T-helper 9 cell (primary cell): ENCODE measurements at regions not wholly inside any gene's neighbourhood (a gene's known extent, or its start where the extent isn't known, plus 50 kb on each side); places are given as distances from the start of the nearest gene placed in this dataset.
"Not testable (repeated sequence)": the region's sequence is repeated elsewhere in the genome, so short reads cannot be mapped to it uniquely, and the experiment has no call there.

ENCODE experiments used
- DNase-seq: peaks from one replicate; pipeline ENCODE4 v3.0.0-alpha.2; 2020

DNA sequence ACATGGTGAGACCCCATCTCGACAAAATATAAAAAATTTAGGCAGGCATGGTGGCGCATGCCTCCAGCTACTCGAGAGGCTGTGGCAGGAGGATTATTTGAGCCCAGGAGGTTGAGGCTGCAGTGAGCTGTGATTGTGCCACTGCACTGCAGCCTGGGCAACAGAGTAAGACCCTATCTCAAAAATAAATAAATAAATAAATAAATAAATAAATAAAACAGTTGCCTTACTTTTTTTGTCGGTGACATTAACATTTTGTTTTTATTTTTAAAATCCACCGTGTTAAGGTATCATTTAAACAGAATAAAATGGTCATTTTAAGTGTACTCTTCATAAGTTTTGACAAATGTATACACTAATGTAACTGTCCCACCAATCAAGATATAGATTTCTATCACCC is 57.0 kb downstream of the RASL11A start:
- DNase-seq, result no peak

DNA sequence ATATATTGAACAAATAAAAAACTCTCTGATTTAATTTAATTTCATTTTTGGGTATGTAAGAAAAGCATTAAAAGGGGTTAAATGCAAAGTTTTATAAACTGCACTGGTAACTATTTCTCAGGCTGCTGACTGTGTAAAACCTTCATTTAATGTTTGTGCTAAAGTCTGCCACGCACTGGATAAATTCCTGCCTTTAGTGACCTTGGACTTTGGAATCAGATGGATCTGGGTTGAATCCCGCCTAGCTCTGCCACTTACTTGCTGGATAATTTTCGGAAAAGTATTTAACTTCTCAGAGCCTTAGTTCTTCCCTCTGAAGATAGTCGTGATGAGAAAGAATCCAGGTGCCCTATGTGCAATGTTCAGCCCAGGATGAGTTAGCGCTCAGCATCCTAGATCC is 58.6 kb downstream of the RASL11A start:
- no peak for DNase-seq

DNA sequence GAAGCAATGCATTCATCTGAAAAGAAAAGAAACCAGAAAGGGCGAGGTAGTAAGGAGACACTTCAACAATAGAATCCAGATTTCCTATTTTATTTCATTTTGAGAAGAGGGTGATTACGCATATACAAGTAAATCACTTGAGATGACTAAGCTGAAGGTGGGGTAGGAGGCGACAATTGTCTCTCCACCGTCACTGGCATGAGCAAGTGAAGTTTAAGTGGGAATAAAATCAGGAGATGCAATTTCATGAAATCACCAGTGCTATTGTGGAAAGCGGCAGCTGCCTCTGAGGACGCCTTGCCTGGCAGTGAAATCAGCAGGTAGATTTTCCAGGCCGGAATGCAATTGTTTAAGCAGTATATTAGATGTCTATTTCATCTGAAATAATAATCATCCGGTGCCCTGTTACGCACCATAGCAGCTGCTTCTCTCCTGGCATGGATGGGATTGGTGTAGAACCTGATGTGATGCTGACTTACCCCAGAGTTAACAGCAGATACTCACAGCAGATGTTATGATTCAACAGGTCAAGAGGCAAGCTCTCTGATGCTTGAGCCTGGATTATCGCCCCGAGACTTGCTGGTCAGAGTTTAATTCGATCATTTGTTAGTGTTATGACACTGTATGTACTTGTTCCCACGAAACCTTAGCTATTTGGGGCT is 64.3 kb downstream of the RASL11A start:
- no peak for DNase-seq

DNA sequence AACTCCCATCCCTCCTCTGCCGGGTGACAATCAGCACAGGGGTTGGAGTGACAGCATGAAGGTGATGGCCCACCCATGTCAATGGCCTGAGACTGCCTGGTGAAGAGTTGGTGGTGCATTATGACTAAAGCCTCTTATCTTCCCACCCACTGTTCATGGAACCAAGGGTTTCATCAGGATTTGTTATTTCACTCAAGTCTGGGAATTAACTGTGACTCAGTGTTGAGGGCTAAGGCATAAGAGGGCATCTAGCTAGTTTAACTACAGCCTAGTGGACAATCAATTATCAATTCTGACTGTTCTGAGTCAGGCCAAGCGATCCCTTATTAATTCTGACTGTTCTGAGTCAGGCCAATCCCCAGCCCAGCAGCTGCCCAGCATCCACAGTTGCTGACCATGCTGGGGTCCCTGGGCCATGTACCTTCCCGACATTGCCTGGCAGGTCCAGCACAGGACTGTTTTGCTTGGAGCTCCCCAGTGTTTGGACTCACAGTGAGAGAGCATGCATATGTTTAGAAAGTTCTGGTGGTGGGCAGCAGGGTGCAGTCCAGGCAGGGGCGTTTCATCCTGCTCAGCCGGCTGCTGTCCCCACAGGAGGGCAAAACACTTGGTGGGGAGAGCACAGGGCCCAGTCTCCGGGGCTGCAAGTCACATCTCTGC is 65.5 kb downstream of the RASL11A start:
- no peak for DNase-seq

DNA sequence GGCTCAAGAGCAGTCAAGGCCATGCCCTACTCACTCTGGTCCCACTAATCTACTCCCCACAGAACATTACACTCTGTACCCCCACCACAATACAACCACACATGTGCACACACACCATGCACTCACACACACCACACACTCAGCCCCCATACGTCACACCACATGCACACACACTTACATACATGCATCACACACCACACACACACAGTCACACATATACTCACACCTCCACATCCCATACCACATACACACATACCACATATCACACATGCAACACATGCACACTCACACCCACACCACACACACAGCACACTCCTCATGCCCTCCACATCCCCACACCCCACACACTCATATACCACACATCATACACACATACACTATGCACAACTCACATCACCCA is 67.6 kb downstream of the RASL11A start:
- DNase-seq, result no peak

DNA sequence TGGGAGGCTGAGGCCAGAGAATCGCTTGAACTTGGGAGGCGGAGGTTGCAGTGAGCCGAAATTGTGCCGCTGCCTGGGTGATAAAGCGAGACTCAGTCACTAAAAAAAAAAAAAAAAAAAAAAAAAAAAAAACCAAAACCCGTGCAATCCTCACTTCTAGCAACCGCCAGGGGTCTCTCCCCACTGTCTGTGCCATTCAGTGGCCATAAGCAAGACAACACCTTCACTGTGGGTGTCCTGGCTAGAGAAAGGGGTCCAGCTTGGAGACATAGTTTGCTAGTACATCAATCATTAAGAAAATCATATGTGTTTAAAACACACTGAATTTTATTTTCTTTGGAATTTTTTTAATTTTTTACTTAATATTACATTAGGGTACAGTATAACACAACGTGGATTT is 68.2 kb downstream of the RASL11A start:
- no peak for DNase-seq

DNA sequence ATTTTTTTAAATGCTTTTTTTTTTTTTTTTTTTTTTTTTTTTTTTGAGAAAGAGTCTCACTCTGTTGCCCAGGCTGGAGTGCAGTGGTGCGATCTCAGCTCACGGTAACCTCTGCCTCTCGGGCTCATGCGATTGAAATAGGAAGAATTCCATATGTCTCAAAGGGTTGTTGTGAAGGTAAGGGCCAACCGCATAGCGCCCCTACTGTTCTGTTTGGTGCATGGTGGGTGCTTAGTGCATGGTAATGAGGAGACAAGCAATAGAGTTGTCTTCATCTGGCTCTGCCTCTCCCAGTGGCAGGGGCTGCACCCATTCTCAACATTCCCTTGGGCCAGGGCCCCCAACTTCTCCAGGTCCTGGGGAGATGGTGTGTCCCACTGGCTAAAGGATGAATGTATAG is 68.7 kb downstream of the RASL11A start:
- DNase-seq, result no peak

DNA sequence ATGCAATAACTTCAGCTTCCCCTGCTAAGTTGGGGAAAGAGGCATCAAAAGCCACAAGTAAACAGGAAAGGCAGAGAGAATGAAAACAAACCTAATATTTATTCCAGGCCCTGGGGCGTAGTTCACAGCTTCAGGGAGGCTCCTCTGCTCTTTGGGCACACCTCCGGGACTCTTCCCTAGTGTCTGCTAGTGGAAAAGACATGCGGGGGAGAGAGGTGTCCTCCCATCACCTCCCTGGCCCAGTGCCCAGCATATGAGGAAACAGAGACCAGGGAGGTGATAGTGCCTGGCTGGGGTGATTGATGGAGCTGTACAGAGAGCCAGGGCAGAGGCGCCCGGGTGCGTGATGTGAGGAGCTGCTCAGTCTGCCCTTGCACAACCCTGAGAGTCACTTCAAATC is 71.0 kb downstream of the RASL11A start:
- DNase-seq, result no peak

DNA sequence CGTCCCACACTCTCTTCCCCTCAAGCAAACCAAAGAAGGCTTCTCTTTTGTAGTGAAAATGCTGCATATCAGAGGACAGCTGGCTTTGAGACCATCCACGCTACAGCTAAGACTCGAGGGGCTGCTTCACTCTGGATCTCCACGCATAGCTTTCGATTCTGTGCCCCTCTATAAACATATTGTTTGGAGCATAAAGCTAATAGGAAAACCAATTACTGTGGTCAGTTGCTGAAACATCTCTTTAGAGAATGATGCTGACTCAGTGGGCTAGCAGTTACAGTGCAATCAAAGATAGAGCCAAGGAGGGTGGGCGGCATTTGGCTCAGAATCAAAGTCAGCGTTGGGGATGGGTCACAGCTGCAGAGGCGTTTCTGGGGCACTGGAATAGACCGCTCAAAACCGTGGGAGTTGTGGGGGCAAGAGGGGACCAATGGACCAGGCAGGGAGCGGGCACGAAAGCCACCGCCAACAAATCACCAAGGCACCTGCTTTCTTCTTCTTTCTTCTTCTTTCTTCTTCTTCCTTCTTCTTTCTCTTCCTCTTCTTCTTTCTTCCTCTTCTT is 76.7 kb downstream of the RASL11A start:
- DNase-seq, result no peak

DNA sequence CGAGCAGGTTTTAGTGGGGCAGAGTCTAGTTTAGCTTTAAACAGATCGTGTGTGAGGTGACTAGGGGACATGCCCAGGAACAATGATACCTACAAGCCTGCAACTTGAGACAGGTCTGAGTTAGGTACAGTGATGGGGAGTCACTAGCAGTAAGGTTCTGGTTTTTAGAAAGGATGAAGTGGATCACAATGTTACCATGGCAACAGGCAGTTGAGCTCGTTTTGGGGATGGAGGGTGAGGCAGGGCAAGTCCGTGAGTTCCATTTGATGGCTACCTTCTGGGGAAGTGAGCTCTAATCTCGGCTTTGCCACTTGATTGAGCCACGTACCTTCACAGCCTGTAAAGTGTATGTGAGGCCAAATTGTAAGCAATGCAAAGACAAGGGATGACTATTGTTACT is 76.0 kb upstream of the GTF3A start:
- DNase-seq, result no peak

DNA sequence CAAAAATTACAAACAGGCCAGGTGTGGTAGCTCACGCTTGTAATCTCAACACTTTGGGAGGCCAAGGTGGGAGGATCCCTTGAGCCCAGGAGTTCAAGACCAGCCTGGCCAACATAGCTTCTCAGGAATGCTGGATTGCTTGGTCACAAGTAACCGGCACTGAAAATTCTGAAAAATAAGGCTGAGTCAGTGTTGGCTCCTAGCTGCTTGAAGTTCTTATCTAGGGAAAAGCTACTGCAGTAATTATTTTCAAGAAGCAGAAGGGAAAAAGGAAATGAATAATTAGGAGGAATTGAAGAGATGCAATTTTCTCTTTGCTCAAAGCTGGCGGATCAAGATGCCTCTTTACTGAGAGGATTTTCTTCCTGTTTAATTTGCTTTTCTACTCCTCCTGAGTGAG is 75.0 kb upstream of the GTF3A start:
- DNase-seq, result no peak

DNA sequence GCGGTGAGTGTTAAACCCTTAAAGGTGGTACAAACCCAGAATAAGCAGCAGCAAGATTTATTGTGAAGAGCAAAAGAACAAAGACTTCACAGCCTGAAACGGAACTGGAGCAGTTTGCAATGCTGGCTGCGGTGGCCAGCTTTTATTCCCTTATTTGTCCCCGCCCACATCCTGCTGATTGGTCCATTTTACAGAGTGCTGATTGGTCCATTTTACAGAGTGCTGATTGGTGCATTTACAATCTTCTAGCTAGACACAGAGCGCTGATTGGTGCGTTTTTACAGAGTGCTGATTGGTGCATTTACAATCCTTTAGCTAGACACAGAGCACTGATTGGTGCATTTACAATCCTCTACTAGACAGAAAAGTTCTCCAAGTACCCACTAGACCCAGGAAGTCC is 73.6 kb upstream of the GTF3A start:
- DNase-seq, result not testable (repeated sequence)

DNA sequence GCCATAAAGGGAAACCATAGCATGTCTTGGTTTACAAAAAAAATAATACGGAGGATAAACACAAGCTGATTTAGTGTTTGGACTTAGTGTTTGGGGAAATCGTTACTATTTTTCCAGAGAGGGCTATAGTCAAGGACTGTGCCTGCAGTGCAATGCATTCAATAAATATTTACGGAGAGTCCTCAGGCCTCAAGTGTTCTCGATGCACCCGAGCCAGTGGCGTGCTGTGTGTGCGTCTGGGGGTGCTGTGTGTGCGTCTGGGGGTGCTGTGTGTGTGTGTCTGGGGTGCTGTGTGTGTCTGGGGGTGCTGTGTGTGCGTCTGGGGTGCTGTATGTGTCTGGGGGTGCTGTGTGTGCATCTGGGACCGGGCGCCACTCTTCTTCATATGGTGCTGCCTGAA is 71.7 kb upstream of the GTF3A start:
- no peak for DNase-seq

DNA sequence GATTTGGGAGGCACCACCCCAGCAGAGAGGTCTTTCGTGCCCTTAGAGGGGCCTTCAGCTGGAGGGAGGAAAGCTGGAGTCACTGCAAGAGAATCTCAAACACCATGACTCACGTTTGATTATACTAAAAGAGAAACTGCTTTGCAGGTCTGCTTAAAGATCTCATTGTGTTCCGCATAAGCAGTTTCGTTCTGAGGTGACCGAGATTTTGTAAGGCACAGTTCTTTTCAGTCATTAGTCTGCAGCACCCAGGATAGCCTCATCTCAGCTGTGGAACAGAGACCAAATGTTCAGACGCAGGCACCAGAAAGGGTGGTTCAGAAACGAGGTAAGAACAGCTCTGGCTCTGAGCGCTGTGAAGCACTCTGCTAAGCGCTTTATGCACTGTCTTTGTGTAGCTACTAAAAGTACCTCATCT is 71.2 kb upstream of the GTF3A start:
- no peak for DNase-seq

DNA sequence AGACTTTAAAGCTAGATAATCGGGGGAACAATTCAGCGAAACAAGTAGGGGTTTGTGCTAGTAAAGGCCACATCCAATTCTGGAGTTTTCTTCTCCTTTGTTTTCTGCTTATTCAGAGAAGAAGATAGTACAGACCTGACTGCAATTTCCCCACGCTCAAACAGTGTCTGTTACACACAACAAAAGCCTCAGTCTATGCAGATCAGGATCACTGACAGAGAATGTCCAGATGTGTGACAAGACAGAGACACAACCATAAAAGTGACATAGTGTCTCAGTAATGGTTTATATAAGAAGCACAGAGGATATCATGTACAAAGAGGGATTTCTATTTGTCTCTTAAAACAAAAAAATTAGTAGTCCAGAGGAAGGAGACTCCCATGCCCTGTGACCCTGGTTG is 70.7 kb upstream of the GTF3A start:
- DNase-seq, result no peak

DNA sequence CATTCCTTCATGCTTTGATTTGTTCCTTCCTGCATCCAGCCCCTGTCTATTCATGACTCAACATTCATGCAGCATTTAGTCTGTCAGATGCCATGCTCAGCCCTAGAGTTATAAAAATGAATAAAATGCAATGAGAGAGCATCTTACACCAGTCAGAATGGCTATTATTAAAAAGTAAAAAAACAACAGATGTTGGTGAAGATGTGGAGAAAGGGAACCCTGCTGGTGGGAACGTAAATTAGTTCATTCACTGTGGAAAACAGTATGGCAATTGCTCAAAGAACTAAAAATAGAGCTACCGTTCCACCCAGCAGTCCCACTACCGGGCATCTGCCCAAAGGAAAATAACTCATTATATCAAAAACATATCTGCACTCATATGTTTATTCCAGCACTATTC is 70.0 kb upstream of the GTF3A start:
- DNase-seq, result no peak

DNA sequence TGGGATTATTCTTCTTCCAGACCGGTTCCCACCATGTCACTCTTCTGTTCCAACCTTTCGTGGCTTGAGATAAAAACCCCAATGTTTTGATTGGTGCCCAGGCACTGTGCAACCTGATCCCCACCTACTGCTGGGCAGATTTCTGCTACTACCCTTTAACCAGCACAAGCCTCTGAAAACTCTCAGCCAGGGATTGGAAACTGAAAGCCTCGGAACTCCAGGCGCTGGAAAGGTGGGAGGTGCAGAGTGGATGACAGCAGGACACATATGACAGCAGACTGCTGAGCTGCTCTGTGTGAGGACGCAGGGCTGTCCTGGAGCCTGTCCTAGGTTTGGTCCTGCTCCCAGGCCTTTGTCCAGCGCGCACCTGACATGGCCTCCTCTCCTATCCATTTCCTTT is 68.5 kb upstream of the GTF3A start:
- DNase-seq, result no peak

DNA sequence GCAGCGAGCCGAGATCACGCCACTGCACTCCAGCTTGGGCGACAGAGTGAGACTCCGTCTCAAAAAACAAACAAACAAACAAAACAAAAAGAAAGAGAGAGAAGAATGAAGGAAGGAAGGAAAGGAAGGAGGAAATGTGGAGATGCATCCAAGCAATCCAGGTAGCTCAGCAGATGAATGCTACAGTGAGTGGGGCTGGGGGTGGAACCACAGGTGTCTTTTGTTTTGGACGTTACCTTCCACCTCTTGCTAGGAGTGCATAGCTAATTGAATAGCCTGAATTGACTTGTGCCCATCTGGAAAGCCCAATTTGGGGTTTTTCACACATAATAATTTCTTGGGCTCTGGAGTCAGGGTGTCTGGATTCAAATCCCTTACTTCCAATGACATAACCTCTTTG is 66.0 kb upstream of the GTF3A start:
- DNase-seq, result no peak

DNA sequence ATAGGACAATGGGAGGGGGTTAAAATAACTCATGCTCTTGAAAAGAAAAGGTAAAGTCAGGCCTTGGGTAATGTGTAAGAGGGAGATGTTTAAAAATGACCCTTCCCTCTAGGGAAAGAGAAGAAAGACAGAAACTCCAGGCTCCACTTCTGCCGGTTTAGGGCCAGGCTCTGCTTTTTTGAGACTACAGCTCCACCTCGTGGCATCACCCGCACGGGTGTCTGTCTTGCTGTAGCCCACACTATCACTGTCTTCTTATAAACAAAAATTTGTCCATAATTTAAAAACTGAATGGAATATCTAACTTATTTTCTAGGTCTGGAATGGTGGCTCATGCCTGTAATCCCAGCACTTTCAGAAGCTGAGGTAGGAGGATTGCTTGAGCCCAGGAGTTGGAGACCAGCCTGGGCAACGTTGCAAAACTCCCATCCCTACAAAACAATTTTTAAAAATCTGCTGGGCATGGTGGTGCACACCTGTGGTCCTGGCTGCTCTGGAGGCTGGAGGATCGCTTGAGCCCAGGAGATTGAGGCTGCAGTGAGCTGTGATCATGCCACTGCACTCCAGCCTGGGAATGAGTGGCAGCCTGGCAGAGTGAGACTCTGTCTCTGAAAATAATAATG is 65.1 kb upstream of the GTF3A start:
- DNase-seq, result peak; percentile 57

DNA sequence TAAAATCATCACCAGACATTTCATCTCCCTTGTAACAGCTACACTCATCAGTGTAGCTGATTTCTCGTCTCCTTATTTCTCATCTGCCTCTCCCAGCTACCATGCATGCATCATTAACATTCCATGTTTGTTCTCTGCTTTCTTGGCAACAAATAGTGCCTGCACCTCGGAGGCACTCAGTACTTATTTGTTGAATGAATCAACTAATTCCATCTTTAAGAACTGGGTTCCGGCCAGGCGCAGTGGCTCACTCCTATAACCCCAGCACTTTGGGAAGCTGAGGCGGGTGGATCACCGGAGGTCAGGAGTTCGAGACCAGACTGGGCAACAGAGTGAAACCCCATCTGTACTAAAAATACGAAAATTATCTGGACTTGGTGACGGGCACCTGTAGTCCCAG is 63.9 kb upstream of the GTF3A start:
- DNase-seq, result no peak

DNA sequence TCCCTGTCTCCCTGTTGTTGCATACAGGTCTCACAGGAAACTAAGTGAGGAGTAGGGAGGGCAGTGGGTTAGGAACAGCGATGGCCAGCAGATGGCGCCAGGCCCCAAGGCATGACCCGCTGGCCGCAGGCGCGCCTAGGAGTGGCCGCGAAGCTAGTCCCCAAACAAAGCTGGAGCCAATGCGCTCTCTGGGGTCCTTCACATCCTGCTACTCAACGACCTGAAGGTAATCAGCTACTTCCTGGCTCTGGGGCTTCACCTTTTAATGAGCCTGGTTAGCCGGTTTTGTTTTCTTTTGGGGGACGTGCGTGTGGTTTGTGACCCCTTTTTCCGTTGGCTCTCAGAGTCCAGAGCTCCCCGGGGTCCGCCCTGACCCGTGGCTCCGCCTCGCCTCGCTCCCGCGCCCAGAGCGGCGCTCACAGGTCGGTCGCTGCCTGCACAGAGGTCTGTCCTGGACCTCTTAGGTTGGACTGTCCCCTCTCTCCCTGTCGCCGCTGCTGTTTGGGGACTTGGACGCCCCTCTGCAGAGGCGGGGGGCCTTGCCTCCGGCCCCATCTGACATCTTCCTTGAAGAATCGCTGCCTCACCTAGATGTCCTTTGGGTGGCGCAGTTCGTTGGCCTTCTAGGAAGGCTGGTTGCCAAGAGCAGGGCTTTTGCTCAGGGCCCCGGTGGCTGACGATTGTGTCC is 62.2 kb upstream of the GTF3A start:
- peak; percentile 72 for DNase-seq

DNA sequence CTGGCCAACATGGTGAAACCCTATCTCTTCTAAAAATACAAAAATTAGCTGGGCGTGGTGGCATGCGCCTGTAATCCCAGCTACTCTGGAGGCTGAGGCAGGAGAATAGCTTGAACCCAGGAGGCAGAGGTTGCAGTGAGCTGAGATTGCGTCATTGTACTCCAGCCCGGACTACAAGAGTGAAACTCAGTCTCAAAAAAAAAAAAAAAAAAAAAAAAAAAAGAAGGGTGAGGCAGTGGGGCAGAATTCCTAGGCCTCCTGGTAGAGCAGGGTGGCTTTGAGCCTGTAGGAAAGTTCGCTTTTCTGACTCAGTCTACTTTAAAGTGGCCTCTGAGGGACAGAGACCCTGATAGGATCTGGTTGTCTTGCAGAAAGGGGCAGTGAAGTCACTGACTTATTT is 60.8 kb upstream of the GTF3A start:
- not testable (repeated sequence) for DNase-seq

DNA sequence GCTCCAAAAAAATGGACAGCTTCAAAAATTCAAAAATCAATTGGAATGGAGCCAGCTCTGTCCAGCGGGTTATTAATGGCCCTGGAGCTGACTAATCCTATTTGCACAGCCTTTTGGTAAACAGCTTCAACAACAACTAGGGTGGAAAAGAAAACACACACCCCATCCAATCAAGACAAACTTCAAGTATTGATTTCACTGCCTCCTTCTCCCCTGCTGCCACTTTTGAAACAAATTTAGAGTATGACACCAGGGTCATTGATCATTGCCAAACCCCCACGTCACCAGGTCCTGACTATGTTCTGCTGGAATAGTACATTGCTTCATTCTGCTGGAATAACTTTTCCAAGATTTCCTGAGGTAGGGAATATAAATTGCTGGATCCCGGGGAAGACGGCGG is 56.8 kb upstream of the GTF3A start:
- DNase-seq, result no peak
